ENCODE measurements at regions not wholly inside any gene's neighbourhood (a gene's known extent, or its start where the extent isn't known, plus 50 kb on each side); places are given as distances from the start of the nearest gene placed in this dataset.
"Not testable (repeated sequence)": the region's sequence is repeated elsewhere in the genome, so short reads cannot be mapped to it uniquely, and the experiment has no call there.

DNA sequence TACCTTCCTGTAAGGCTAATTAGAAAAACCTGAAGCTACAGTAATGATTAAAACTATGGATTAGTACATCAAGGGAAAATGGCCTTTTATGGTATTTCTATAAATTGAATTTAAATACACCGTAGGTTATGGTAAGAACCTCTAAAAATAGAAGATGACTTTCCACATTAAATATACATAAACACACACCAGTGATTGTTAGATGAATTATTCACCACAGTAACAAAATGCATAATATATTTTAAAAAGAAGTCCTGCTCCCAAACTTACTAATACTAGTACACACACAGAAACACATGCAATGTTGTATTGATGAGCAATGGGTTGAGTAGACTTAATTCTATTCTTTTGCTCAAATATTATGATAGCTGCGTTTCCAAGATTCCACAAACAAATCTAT, 277.9 kb upstream of the ANKRD50 start:
- Histone ChIP-seq H3K27ac (ENCODE audit: low read length) (no peak overlapping the region), H3K27me3 (ENCODE audit: control insufficient read depth, insufficient read depth) (no peaks in the 10 kb centered on the region), H3K9me3 (ENCODE audit: control insufficient read depth, low read length) (no peaks in the 10 kb centered on the region), H3K4me3 (ENCODE audit: low read length) (no peak overlapping the region), H3K4me1 (ENCODE audit: control insufficient read depth, insufficient read depth, low read length) (no peaks in the 10 kb centered on the region)
- intact Hi-C loops (cut with DNase I) = no loop called here
- DNase-seq (no peak), ATAC-seq (no peak)
- 83% methylated on average over 2 of the region's 2 CpGs for WGBS

DNA sequence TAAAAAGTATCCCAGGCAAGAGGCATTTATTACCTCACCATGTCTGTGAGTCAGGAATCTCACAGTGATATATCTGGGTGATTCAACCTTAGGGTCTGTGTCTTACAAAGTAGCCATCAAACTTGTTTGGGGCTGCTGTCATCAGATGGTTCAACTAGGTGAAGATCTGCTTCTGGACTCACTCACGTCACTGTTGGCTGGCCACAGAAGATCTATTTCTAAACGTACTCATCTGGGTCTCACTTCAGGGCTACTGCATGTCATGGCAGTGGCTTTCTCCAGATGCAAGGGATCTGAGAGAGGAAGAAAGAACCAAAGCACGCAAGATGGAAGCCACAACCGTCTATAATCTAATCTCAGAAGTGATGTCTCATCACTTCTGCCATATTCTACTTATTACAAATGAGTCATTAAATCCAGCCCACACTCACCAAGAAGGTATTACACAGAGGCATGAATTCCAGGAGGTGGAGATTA, 267.8 kb upstream of the ANKRD50 start:
- Histone ChIP-seq H3K4me3 (ENCODE audit: low read length) (no peak overlapping the region), H3K9me3 (ENCODE audit: control insufficient read depth, low read length) (no peaks in the 10 kb centered on the region), H3K27me3 (ENCODE audit: control insufficient read depth, insufficient read depth) (no peaks in the 10 kb centered on the region), H3K4me1 (ENCODE audit: control insufficient read depth, insufficient read depth, low read length) (no peaks in the 10 kb centered on the region), H3K27ac (ENCODE audit: low read length) (no peak overlapping the region)
- DNase-seq = no peak
- ATAC-seq = no peak
- intact Hi-C loops (cut with DNase I) = no loop called here
- WGBS = 54% methylated on average over 4 of the region's 4 CpGs

DNA sequence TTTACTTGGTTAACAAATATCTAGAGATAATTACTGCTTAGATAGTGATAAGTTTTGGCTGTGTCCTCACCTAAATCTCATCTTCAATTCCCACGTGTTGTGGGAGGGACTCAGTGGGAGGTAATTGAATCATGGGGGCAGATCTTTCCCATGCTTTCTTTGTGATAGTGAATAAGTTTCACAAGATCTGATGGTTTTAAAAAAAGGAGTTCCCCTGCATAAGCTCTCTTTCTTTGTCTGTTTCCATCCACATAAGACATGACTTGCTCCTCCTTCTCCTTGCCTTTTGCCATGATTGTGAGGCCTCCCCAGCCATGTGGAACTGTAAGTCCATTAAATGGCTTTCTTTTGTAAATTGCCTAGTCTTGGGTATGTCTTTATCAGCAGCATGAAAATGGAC, 266.0 kb upstream of the ANKRD50 start:
- intact Hi-C loops (cut with DNase I); H3K4me3 ChIP-seq (ENCODE audit: low read length); ATAC-seq: not testable (repeated sequence)

DNA sequence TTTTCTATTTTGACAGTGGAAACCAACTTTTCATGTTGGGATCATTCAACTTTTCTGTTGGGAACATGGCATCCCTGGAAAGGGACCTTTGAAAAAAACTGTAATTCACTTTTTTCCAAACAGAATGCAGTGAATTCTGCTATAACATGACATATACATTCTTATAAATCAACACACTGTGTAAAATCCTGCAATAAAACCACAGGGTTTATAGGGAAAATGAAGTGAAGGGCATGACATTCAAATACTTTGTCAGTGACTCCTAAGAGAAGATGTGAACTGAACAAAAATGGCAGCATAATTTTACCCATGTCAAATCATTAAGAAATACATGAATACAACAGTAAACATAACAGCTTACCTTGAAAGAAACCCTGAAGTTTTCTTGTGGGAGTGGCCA, 264.5 kb upstream of the ANKRD50 start:
- ATAC-seq (no peak), DNase-seq (no peak)
- Histone ChIP-seq H3K27me3 (ENCODE audit: control insufficient read depth, insufficient read depth) (no peaks in the 10 kb centered on the region), H3K4me3 (ENCODE audit: low read length) (no peak overlapping the region), H3K9me3 (ENCODE audit: control insufficient read depth, low read length) (no peaks in the 10 kb centered on the region), H3K4me1 (ENCODE audit: control insufficient read depth, insufficient read depth, low read length) (no peaks in the 10 kb centered on the region), H3K27ac (ENCODE audit: low read length) (no peak overlapping the region)
- intact Hi-C loops (cut with DNase I) = no loop called here

More for the DNA sequence above, 266.0 kb upstream of the ANKRD50 start:
- not testable (repeated sequence) for H3K4me1 ChIP-seq (ENCODE audit: control insufficient read depth, insufficient read depth, low read length); H3K27ac ChIP-seq (ENCODE audit: low read length); DNase-seq; H3K9me3 ChIP-seq (ENCODE audit: control insufficient read depth, low read length); H3K27me3 ChIP-seq (ENCODE audit: control insufficient read depth, insufficient read depth)
- WGBS = 54% methylated on average over 1 of the region's 1 CpG

DNA sequence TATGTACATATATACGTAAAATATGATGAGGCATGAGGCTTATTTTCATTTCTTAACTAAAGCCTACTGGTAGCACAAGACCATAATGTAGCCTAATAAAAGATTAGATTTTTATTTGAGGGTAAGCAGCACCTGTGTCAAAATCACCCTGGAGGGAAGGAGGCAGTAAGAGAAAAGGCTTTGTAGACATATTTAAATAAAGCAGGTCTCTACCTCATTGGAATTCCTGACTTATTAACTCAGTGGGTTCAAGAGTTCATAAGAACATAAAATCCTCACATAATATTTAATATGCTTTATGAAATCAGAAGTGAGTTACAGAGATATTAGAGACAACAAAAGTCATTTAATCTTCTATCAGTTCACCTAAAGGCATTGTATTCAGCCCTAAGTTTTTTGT, 261.6 kb upstream of the ANKRD50 start:
- no peak for DNase-seq
- no peaks in the 10 kb centered on the region for H3K27me3 ChIP-seq (ENCODE audit: control insufficient read depth, insufficient read depth)
- H3K4me1 ChIP-seq (ENCODE audit: control insufficient read depth, insufficient read depth, low read length) = no peaks in the 10 kb centered on the region
- WGBS = 88% methylated on average over 1 of the region's 1 CpG
- H3K27ac ChIP-seq (ENCODE audit: low read length) = no peak overlapping the region
- H3K9me3 ChIP-seq (ENCODE audit: control insufficient read depth, low read length) = no peaks in the 10 kb centered on the region
- ATAC-seq = no peak
- H3K4me3 ChIP-seq (ENCODE audit: low read length) = no peak overlapping the region
- intact Hi-C loops (cut with DNase I) = no loop called here

DNA sequence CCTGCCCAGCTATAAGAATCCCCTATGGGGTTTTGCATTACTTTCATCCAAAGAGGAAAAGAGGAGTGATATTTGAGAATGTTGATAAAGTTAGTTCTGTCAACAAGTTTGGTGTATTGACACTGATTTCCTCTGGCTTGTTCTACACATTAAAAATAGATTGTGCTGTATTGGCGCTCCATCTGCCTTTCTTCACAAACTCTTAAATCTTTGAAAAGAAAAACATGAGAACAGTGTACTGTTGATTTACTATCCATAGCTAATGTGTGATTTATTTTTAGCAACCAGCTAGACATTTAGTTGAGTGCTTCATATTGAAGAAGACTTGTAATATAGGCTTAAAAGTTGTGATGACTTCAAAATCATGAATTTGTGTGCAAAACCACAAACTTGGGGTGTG, 261.2 kb upstream of the ANKRD50 start:
- WGBS = 75% methylated on average over 1 of the region's 1 CpG
- intact Hi-C loops (cut with DNase I) = no loop called here
- Histone ChIP-seq H3K9me3 (ENCODE audit: control insufficient read depth, low read length) (no peaks in the 10 kb centered on the region), H3K4me3 (ENCODE audit: low read length) (no peak overlapping the region), H3K27ac (ENCODE audit: low read length) (no peak overlapping the region), H3K27me3 (ENCODE audit: control insufficient read depth, insufficient read depth) (no peaks in the 10 kb centered on the region), H3K4me1 (ENCODE audit: control insufficient read depth, insufficient read depth, low read length) (no peaks in the 10 kb centered on the region)
- ATAC-seq (no peak), DNase-seq (no peak)

DNA sequence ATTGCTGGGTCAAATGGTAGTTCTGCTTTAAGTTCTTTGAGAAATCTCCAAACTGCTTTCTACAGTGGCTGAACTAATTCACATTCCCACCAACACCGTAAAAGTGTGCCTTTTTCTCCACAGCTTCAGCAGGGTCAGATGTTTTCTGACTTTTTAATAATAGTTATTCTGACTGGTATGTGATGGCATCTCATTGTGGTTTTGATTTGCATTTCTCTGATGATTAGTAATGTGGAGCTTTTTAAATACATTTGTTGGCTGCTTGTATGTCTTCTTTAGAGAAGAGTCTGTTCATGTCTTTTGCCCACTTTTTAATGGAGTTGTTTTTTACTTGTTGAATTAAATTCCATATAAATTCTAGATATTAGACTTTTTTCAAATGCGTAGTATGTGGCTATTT, 257.5 kb upstream of the ANKRD50 start:
- no peaks in the 10 kb centered on the region for H3K9me3 ChIP-seq (ENCODE audit: control insufficient read depth, low read length)

DNA sequence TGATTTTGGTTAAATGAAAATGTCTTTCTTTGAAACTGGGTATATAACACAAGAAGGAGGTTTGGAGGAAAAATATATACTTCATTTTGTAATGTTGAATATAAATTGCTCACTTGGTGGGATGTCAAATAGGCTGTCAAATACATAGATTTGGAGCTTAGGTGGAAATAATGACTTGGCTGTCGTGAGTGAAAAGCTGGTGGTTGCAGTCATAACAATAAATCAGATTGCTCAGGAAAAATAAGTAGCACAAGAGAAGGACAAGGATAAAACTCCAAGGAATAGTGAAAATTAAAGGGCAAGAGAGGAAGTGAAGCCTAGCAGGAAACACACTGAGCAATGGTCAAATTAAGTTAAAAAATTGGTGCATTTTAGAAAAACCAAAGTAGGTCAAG, 253.0 kb upstream of the ANKRD50 start:
- intact Hi-C loops (cut with DNase I) = no loop called here
- 89% methylated on average over 1 of the region's 1 CpG for WGBS
- ATAC-seq = no peak

More for the DNA sequence above, 257.5 kb upstream of the ANKRD50 start:
- DNase-seq (no peak), ATAC-seq (no peak)
- H3K4me1 ChIP-seq (ENCODE audit: control insufficient read depth, insufficient read depth, low read length) = no peaks in the 10 kb centered on the region
- WGBS = 95% methylated on average over 2 of the region's 2 CpGs
- no peaks in the 10 kb centered on the region for H3K27me3 ChIP-seq (ENCODE audit: control insufficient read depth, insufficient read depth)
- no peak overlapping the region for H3K27ac ChIP-seq (ENCODE audit: low read length)
- H3K4me3 ChIP-seq (ENCODE audit: low read length) = no peak overlapping the region
- intact Hi-C loops (cut with DNase I) = no loop called here

DNA sequence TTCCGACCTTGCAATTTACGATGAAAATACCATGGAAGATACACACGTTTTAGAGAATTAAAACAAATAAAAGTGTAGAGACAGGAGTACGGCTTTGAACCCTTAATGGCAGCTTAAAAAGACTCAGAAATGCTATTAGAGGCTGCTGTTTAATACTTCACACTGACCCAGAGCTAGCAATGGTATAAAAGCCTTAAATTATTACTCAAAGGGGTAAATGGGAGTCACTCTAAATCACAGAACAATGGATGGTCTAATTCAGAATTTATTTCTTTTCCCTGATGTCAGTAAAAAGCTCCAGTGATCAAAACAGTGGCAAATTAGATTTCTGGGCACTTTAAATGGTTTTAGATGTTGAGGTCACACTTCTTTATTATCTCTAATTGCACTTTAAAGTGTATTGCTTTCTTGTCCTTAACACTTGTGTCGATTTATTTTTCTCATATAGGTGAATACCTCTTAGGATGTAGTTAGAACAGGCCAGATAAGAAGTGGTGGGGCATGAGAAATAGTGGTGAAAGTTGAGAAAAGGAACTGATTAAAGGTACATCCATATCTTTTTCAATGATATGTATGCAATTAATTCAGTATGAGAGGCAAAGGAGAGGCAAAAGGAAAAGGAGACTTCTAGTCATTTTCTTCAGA, 252.4 kb upstream of the ANKRD50 start:
- peaks cover 5% of the 10 kb centered on the region for H3K9me3 ChIP-seq (ENCODE audit: control insufficient read depth, low read length)
- no peak overlapping the region for H3K4me3 ChIP-seq (ENCODE audit: low read length)
- no peak overlapping the region for H3K27ac ChIP-seq (ENCODE audit: low read length)
- WGBS = 85% methylated on average over 5 of the region's 5 CpGs
- no peak for DNase-seq
- ATAC-seq = no peak
- no peaks in the 10 kb centered on the region for H3K4me1 ChIP-seq (ENCODE audit: control insufficient read depth, insufficient read depth, low read length)
- H3K27me3 ChIP-seq (ENCODE audit: control insufficient read depth, insufficient read depth) = no peaks in the 10 kb centered on the region
- intact Hi-C loops (cut with DNase I) = no loop called here

More for the DNA sequence above, 253.0 kb upstream of the ANKRD50 start:
- Histone ChIP-seq H3K9me3 (ENCODE audit: control insufficient read depth, low read length) (peaks cover 5% of the 10 kb centered on the region), H3K4me3 (ENCODE audit: low read length) (no peak overlapping the region), H3K27me3 (ENCODE audit: control insufficient read depth, insufficient read depth) (no peaks in the 10 kb centered on the region), H3K4me1 (ENCODE audit: control insufficient read depth, insufficient read depth, low read length) (no peaks in the 10 kb centered on the region), H3K27ac (ENCODE audit: low read length) (no peak overlapping the region)
- DNase-seq = no peak

DNA sequence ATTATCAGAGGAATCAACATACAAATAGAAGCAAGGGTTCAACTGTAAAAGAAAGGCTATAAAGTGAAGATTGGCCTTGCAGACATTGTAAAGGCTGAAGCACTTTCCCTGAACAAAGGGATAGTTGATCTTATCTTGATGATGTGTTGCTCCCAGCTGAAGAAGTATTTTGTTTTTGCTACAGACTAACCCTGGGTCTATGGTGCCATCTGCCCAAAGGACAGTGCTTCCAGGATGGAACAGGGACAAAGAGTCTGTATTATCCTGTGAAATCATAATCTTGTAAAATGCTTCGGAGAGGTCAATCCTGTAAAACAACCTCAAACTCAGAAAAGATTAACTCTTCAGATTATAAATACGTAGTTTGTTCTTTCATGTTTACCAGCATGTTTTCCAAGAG, 251.7 kb upstream of the ANKRD50 start:
- H3K9me3 ChIP-seq (ENCODE audit: control insufficient read depth, low read length) = peaks cover 5% of the 10 kb centered on the region
- intact Hi-C loops (cut with DNase I) = no loop called here
- no peak for DNase-seq
- H3K4me3 ChIP-seq (ENCODE audit: low read length) = no peak overlapping the region
- no peak for ATAC-seq
- 85% methylated on average over 2 of the region's 2 CpGs for WGBS
- H3K27ac ChIP-seq (ENCODE audit: low read length) = no peak overlapping the region
- H3K4me1 ChIP-seq (ENCODE audit: control insufficient read depth, insufficient read depth, low read length) = no peaks in the 10 kb centered on the region
- no peaks in the 10 kb centered on the region for H3K27me3 ChIP-seq (ENCODE audit: control insufficient read depth, insufficient read depth)

DNA sequence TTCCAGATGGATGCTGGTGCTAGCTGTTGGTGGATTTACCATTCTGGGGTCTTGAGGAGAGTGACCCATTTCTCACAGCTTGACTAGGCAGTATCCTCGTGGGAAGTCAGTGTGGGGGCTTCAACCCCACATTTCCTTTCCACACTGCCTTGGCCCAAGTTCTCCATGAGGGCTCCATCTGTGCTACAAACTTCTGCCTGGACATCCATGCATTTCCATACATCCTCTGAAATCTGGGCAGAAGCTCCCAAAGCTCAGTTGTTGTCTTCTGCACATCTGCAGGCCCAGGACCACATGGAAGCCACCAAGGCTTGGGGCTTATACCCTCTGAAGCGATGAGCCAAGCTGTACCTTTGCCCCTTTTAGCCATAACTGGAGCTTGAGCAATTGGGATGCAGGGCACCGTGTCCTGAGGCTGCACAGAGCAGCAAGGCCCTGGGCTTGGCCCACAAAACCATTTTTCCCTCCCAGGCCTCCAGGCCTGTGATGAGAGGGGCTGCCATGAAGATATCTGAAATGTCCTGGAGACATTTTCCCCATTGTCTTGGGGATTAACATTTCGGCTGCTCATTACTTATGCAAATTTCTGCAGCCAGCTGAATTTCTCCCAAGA, 248.7 kb upstream of the ANKRD50 start:
- Histone ChIP-seq H3K27ac (ENCODE audit: low read length) (no peak overlapping the region), H3K27me3 (ENCODE audit: control insufficient read depth, insufficient read depth) (no peaks in the 10 kb centered on the region), H3K4me3 (ENCODE audit: low read length) (no peak overlapping the region), H3K9me3 (ENCODE audit: control insufficient read depth, low read length) (peaks cover 5% of the 10 kb centered on the region), H3K4me1 (ENCODE audit: control insufficient read depth, insufficient read depth, low read length) (no peaks in the 10 kb centered on the region)
- ATAC-seq (no peak), DNase-seq (no peak)
- WGBS = 87% methylated on average over 4 of the region's 4 CpGs
- intact Hi-C loops (cut with DNase I) = no loop called here

DNA sequence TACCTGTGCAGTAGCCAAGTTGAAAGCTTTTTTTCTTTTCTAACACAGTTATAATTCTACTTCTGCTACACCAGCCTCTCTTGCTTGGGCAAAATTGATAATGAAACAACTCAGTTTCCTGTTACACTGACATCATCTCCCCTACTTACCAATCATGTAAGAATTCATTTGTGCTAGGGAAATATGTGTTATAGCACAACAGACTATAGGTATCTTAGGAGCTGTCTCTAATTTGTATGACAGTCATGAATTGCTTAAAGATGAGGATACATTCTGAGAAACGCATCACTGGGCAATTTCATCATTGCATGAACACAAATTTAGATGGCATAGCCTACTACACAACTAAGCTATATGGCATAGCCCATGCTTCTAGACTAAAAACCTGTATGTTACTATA, 246.3 kb upstream of the ANKRD50 start:
- peaks cover 5% of the 10 kb centered on the region for H3K9me3 ChIP-seq (ENCODE audit: control insufficient read depth, low read length)
- DNase-seq (no peak), ATAC-seq (no peak)

More for the DNA sequence above, 246.3 kb upstream of the ANKRD50 start:
- Histone ChIP-seq H3K27ac (ENCODE audit: low read length) (no peak overlapping the region), H3K4me1 (ENCODE audit: control insufficient read depth, insufficient read depth, low read length) (no peaks in the 10 kb centered on the region), H3K27me3 (ENCODE audit: control insufficient read depth, insufficient read depth) (no peaks in the 10 kb centered on the region), H3K4me3 (ENCODE audit: low read length) (no peak overlapping the region)
- 95% methylated on average over 1 of the region's 1 CpG for WGBS
- intact Hi-C loops (cut with DNase I) = no loop called here

All from right cardiac atrium (tissue), 5 donors.